Osteoblast (primary cell): ENCODE measurements at regions not wholly inside any gene's neighbourhood (a gene's known extent, or its start where the extent isn't known, plus 50 kb on each side); places are given as distances from the start of the nearest gene placed in this dataset. TPM values are rescaled to one million over a fixed set of nuclear protein-coding genes. Genes with fewer than 3 reads are reported as not detected.
"Not testable (repeated sequence)": the region's sequence is repeated elsewhere in the genome, so short reads cannot be mapped to it uniquely, and the experiment has no call there.

Experiments used
- DNase-seq: peaks from one replicate; pipeline ENCODE4 v3.0.0; 2011; ENCODE audit warnings: low spot score, mixed read lengths; ENCODE audit not compliant: insufficient read length; ENCODE audit errors: missing footprints
- H2AFZ ChIP-seq: 2 replicates; pipeline ENCODE4 v1.6.0; 2011; ENCODE audit warnings: mild to moderate bottlenecking, low read length
- H3K27ac ChIP-seq: 2 replicates; pipeline ENCODE4 v1.5.1; 2011; ENCODE audit warnings: mild to moderate bottlenecking, low read depth, low read length, moderate library complexity
- H3K27me3 ChIP-seq: 2 replicates; pipeline ENCODE4 v1.6.0; 2012; ENCODE audit warnings: mild to moderate bottlenecking, control low read depth, inconsistent platforms, low read length, moderate library complexity; ENCODE audit not compliant: insufficient read depth
- H3K36me3 ChIP-seq: 2 replicates; pipeline ENCODE4 v1.5.1; 2011; ENCODE audit warnings: mild to moderate bottlenecking, low read length, control low read depth, moderate library complexity; ENCODE audit not compliant: insufficient read depth
- H3K4me1 ChIP-seq: 2 replicates; pipeline ENCODE4 v1.5.1; 2011; ENCODE audit warnings: mild to moderate bottlenecking, low read length, control low read depth, moderate library complexity; ENCODE audit not compliant: insufficient read depth
- H3K4me2 ChIP-seq: 2 replicates; pipeline ENCODE4 v1.6.0; 2011; ENCODE audit warnings: mild to moderate bottlenecking, low read length; ENCODE audit not compliant: insufficient read depth
- H3K4me3 ChIP-seq: fragments of 200-600 bp; sonication (generic); 3 replicates; pipeline ENCODE4 v1.5.1; 2012; ENCODE audit warnings: mild to moderate bottlenecking, low read length, inconsistent platforms; ENCODE audit not compliant: insufficient read depth
- H3K79me2 ChIP-seq: 2 replicates; pipeline ENCODE4 v1.6.0; 2012; ENCODE audit warnings: mild to moderate bottlenecking, low read length, control low read depth, inconsistent platforms; ENCODE audit not compliant: insufficient read depth
- H3K9me3 ChIP-seq: 2 replicates; pipeline ENCODE4 v1.5.1; 2011; ENCODE audit warnings: low read depth, low read length, control low read depth
- H4K20me1 ChIP-seq: 2 replicates; pipeline ENCODE4 v1.6.0; 2012; ENCODE audit warnings: mild to moderate bottlenecking, low read length, control low read depth; ENCODE audit not compliant: insufficient read depth
- small RNA-seq: library from RNA; depleted of rRNA; stranded (forward); fragments of <200 nt; gene quantifications from one replicate; pipeline ENCODE3, GENCODE V24; 2012

- not testable (repeated sequence) for H3K27me3 ChIP-seq, DNase-seq, H3K79me2 ChIP-seq, H2AFZ ChIP-seq, H3K36me3 ChIP-seq, H4K20me1 ChIP-seq, H3K27ac ChIP-seq, H3K9me3 ChIP-seq, H3K4me1 ChIP-seq, H3K4me3 ChIP-seq, H3K4me2 ChIP-seq
Observed at GRCh38 chr2:87695596-87696323, 52.1 kb upstream of the PLGLB2 start.

Small RNA genes in the stretch of these regions (small RNA-seq; reads per million reads assigned to genes)
- gene MIR4771-1 = not detected
